Tibial nerve (tissue), 4 donors: ENCODE measurements at regions not wholly inside any gene's neighbourhood (a gene's known extent, or its start where the extent isn't known, plus 50 kb on each side); places are given as distances from the start of the nearest gene placed in this dataset.

Source experiments
- EP300 ChIP-seq, 2 donors: sonication (generic); formaldehyde crosslinking; IDR thresholded peaks; one replicate each; pipeline ENCODE4 v1.6.1; 2017; ENCODE audit warnings: antibody characterized with exemption in 2 of 2, mild to moderate bottlenecking in 1 of 2
- POLR2A ChIP-seq, 2 donors: fragments of 450-650 bp; IDR thresholded peaks; one replicate each; pipeline ENCODE4 v1.6.1; 2017; ENCODE audit warnings: antibody characterized with exemption in 2 of 2, mild to moderate bottlenecking in 2 of 2, moderate library complexity in 2 of 2
- TF ChIP-seq, protein P1 (sequence below), 5 experiments: fragments of 200-600 bp in 3 of 5; fragments of 450-650 bp in 2 of 5; sonication (generic) in 3 of 5; IDR thresholded peaks; one replicate each; pipeline ENCODE4 v1.5.1; 2016 to 2019; ENCODE audit warnings: antibody characterized with exemption in 5 of 5, mild to moderate bottlenecking in 3 of 5, moderate library complexity in 2 of 5

DNA sequence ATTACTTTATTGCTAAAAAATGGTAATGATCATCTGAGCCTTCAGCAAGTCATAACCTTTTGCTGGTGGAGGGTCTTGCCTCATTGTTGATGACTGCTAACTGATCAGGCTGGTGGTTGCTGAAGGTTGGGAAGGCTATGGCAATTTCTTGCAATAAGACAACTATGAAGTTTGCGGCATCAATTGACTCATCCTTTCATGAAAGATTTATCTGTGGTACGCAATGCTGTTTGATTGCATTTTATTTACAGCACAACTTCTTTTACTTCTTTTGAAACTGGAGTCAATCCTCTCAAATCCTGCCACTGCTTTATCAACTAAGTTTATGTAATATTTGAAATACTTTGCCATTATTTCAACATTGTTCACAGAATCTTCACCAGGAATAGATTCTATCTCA, 58.3 kb upstream of the ACO1 start:
- TF ChIP-seq, protein P1, sequence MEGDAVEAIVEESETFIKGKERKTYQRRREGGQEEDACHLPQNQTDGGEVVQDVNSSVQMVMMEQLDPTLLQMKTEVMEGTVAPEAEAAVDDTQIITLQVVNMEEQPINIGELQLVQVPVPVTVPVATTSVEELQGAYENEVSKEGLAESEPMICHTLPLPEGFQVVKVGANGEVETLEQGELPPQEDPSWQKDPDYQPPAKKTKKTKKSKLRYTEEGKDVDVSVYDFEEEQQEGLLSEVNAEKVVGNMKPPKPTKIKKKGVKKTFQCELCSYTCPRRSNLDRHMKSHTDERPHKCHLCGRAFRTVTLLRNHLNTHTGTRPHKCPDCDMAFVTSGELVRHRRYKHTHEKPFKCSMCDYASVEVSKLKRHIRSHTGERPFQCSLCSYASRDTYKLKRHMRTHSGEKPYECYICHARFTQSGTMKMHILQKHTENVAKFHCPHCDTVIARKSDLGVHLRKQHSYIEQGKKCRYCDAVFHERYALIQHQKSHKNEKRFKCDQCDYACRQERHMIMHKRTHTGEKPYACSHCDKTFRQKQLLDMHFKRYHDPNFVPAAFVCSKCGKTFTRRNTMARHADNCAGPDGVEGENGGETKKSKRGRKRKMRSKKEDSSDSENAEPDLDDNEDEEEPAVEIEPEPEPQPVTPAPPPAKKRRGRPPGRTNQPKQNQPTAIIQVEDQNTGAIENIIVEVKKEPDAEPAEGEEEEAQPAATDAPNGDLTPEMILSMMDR (IDR thresholded peaks at IDR 0.05): no peak
- TF ChIP-seq EP300 (IDR thresholded peaks at IDR 0.05) (no peak), POLR2A (IDR thresholded peaks at IDR 0.05) (no peak)
